Mammary epithelial cell (primary cell): ENCODE measurements at regions not wholly inside any gene's neighbourhood (a gene's known extent, or its start where the extent isn't known, plus 50 kb on each side); places are given as distances from the start of the nearest gene placed in this dataset.

ENCODE experiments used
- EZH2 ChIP-seq: IDR thresholded peaks from 2 replicates; pipeline ENCODE4 v1.6.1; 2012; ENCODE audit warnings: low read length, inconsistent platforms, borderline replicate concordance
- TF ChIP-seq, protein P1 (sequence below), 2 donors: IDR thresholded peaks in 1 of 2; conservative IDR thresholded peaks in 1 of 2; 2 replicates each; pipeline ENCODE4 v1.5.1; 2011 to 2012; ENCODE audit warnings: inconsistent platforms in 2 of 2, low read length in 2 of 2, mild to moderate bottlenecking in 2 of 2, control low read depth in 1 of 2, low read depth in 1 of 2; ENCODE audit not compliant: insufficient read depth in 1 of 2; ENCODE audit errors: extremely low read depth in 1 of 2

DNA sequence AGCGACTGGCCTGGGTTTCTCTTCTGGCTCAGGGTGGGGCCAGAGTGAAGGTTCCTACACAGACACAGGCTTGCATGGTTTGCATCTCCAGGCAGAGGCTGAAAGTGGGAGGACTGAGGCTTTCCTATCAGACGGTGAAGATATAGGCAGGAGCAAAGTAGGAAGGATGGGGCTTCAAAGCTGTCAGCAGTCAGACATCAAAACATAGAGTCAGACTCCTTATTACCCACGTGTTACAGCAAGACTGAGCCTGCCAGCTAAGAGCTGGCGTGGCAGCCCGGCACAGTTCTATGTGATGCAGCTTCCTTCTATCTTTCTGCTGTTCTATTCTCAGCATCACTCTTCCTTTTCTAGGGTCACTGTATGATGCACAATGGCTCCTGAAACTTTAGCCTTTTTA is 445.1 kb downstream of the DOK5 start:
- TF ChIP-seq EZH2: no peak
- TF ChIP-seq, protein P1, sequence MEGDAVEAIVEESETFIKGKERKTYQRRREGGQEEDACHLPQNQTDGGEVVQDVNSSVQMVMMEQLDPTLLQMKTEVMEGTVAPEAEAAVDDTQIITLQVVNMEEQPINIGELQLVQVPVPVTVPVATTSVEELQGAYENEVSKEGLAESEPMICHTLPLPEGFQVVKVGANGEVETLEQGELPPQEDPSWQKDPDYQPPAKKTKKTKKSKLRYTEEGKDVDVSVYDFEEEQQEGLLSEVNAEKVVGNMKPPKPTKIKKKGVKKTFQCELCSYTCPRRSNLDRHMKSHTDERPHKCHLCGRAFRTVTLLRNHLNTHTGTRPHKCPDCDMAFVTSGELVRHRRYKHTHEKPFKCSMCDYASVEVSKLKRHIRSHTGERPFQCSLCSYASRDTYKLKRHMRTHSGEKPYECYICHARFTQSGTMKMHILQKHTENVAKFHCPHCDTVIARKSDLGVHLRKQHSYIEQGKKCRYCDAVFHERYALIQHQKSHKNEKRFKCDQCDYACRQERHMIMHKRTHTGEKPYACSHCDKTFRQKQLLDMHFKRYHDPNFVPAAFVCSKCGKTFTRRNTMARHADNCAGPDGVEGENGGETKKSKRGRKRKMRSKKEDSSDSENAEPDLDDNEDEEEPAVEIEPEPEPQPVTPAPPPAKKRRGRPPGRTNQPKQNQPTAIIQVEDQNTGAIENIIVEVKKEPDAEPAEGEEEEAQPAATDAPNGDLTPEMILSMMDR (conservative IDR thresholded peaks at IDR 0.05 in 1 of 2, IDR thresholded peaks at IDR 0.05 in 1 of 2; ENCODE audit: extremely low read depth in 1 of 2, insufficient read depth in 1 of 2, low read depth in 1 of 2, low read length in 2 of 2): no peak
